ENCODE measurements at regions not wholly inside any gene's neighbourhood (a gene's known extent, or its start where the extent isn't known, plus 50 kb on each side); places are given as distances from the start of the nearest gene placed in this dataset.
"Not testable (repeated sequence)": the region's sequence is repeated elsewhere in the genome, so short reads cannot be mapped to it uniquely, and the experiment has no call there.

- Histone ChIP-seq H3K27ac (no peak overlapping the region), H3K4me1 (no peaks in the 10 kb centered on the region), H3K4me3 (no peak overlapping the region), H3K27me3 (no peaks in the 10 kb centered on the region), H3K9me3 (peaks cover 0 to 5% (median 0%) of the 10 kb centered on the region in 3 donors), H3K36me3 (no peaks in the 10 kb centered on the region)
- intact Hi-C loops (cut with DNase I; ENCODE audit: low total_unique reads): no loop called here
- TF ChIP-seq CTCF (IDR thresholded peaks at IDR 0.05): no peak
- DNase-seq: no peak
Measured at GRCh38 chr3:166526881-166527280, 689.7 kb upstream of the BCHE start.

- Histone ChIP-seq H3K4me1 (no peaks in the 10 kb centered on the region), H3K36me3 (no peaks in the 10 kb centered on the region), H3K27me3 (no peaks in the 10 kb centered on the region), H3K4me3 (no peak overlapping the region), H3K9me3 (no peaks in the 10 kb centered on the region), H3K27ac (no peak overlapping the region)
- intact Hi-C loops (cut with DNase I; ENCODE audit: low total_unique reads): no loop called here
- no peak for DNase-seq
- TF ChIP-seq CTCF (IDR thresholded peaks at IDR 0.05): no peak
Measured at GRCh38 chr3:166522017-166522416, 684.8 kb upstream of the BCHE start.

GRCh38 chr3:166519443-166519842 is 682.2 kb upstream of the BCHE start:
- no peak for DNase-seq
- intact Hi-C loops (cut with DNase I; ENCODE audit: low total_unique reads): no loop called here
- no peaks in the 10 kb centered on the region for H3K36me3 ChIP-seq

GRCh38 chr3:166518040-166518439 is 680.8 kb upstream of the BCHE start:
- Histone ChIP-seq H3K4me3 (no peak overlapping the region), H3K9me3 (no peaks in the 10 kb centered on the region), H3K27me3 (no peaks in the 10 kb centered on the region), H3K36me3 (no peaks in the 10 kb centered on the region), H3K27ac (no peak overlapping the region), H3K4me1 (no peaks in the 10 kb centered on the region)
- DNase-seq: no peak
- TF ChIP-seq CTCF (IDR thresholded peaks at IDR 0.05): no peak
- intact Hi-C loops (cut with DNase I; ENCODE audit: low total_unique reads): no loop called here

More at GRCh38 chr3:166519443-166519842, 682.2 kb upstream of the BCHE start:
- Histone ChIP-seq H3K4me1 (no peaks in the 10 kb centered on the region), H3K27ac (no peak overlapping the region), H3K9me3 (no peaks in the 10 kb centered on the region), H3K27me3 (no peaks in the 10 kb centered on the region), H3K4me3 (no peak overlapping the region)
- TF ChIP-seq CTCF (IDR thresholded peaks at IDR 0.05): no peak

- TF ChIP-seq CTCF (IDR thresholded peaks at IDR 0.05): no peak
Measured at GRCh38 chr3:166510382-166510781, 673.2 kb upstream of the BCHE start.

GRCh38 chr3:166500420-166500819 is 663.2 kb upstream of the BCHE start:
- H3K27me3 ChIP-seq; H3K9me3 ChIP-seq; DNase-seq; H3K27ac ChIP-seq; H3K36me3 ChIP-seq; H3K4me1 ChIP-seq; intact Hi-C loops (cut with DNase I; ENCODE audit: low total_unique reads); H3K4me3 ChIP-seq: not testable (repeated sequence)

More at GRCh38 chr3:166510382-166510781, 673.2 kb upstream of the BCHE start:
- peak in 1 of 2 donors; percentile 52 for DNase-seq
- Histone ChIP-seq H3K4me3 (no peak overlapping the region), H3K9me3 (no peaks in the 10 kb centered on the region), H3K4me1 (no peaks in the 10 kb centered on the region), H3K36me3 (no peaks in the 10 kb centered on the region), H3K27ac (no peak overlapping the region), H3K27me3 (no peaks in the 10 kb centered on the region)
- intact Hi-C loops (cut with DNase I; ENCODE audit: low total_unique reads): no loop called here

All from tibial artery (tissue), 4 donors.